ENCODE measurements at regions not wholly inside any gene's neighbourhood (a gene's known extent, or its start where the extent isn't known, plus 50 kb on each side); places are given as distances from the start of the nearest gene placed in this dataset.
A peak's percentile ranks its signal among the peaks of the same experiment; 100 is the strongest.

GRCh38 chr10:88023676-88024075 is 160.3 kb downstream of the PTEN start:
- Histone ChIP-seq H3K4me3 (no peak overlapping the region), H3K27me3 (no peaks in the 10 kb centered on the region), H3K9me3 (no peaks in the 10 kb centered on the region), H3K27ac (no peak overlapping the region), H3K4me1 (peaks cover 0 to 6% (median 0%) of the 10 kb centered on the region in 4 donors), H3K36me3 (no peaks in the 10 kb centered on the region)
- DNase-seq = no peak
- TF ChIP-seq, protein P1, sequence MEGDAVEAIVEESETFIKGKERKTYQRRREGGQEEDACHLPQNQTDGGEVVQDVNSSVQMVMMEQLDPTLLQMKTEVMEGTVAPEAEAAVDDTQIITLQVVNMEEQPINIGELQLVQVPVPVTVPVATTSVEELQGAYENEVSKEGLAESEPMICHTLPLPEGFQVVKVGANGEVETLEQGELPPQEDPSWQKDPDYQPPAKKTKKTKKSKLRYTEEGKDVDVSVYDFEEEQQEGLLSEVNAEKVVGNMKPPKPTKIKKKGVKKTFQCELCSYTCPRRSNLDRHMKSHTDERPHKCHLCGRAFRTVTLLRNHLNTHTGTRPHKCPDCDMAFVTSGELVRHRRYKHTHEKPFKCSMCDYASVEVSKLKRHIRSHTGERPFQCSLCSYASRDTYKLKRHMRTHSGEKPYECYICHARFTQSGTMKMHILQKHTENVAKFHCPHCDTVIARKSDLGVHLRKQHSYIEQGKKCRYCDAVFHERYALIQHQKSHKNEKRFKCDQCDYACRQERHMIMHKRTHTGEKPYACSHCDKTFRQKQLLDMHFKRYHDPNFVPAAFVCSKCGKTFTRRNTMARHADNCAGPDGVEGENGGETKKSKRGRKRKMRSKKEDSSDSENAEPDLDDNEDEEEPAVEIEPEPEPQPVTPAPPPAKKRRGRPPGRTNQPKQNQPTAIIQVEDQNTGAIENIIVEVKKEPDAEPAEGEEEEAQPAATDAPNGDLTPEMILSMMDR (IDR thresholded peaks at IDR 0.05) = no peak
- TF ChIP-seq POLR2A (IDR thresholded peaks at IDR 0.05) = no peak

GRCh38 chr10:88026031-88026430 is 162.6 kb downstream of the PTEN start:
- H3K9me3 ChIP-seq = no peaks in the 10 kb centered on the region
- no peak overlapping the region for H3K4me3 ChIP-seq
- TF ChIP-seq POLR2A (IDR thresholded peaks at IDR 0.05) = no peak
- TF ChIP-seq, protein P1 (IDR thresholded peaks at IDR 0.05) = no peak
- H3K4me1 ChIP-seq = peaks cover 0 to 6% (median 0%) of the 10 kb centered on the region in 4 donors
- H3K27ac ChIP-seq = no peak overlapping the region
- H3K36me3 ChIP-seq = no peaks in the 10 kb centered on the region
- DNase-seq = no peak
- no peaks in the 10 kb centered on the region for H3K27me3 ChIP-seq

DNA sequence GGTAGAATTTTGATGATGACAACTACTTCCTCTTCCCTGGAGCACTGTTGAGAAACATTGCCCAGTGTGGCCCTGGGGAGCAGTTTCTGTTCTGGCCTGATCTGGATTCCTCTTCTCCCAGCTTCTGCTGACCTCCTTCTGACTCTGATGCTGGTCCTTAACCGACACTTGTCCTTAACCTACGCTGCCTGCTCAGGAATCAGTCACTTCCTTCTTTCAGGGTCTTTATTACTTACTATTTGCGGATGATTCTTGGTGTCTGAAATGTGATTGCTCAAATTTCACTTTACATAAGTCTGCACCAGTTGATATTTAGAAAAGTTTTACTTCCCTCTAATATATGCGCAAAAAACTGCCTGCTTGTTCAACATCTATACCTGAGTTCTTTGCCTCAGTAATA is 164.1 kb downstream of the PTEN start:
- Histone ChIP-seq H3K36me3 (no peaks in the 10 kb centered on the region), H3K27me3 (no peaks in the 10 kb centered on the region), H3K4me1 (peaks cover 0 to 6% (median 0%) of the 10 kb centered on the region in 4 donors), H3K27ac (peak overlapping the region in 1 of 4 donors; percentile 18), H3K4me3 (no peak overlapping the region), H3K9me3 (no peaks in the 10 kb centered on the region)
- DNase-seq = peak in 2 of 3 donors; percentile 26 to 55
- TF ChIP-seq, protein P1 (IDR thresholded peaks at IDR 0.05) = no peak
- no peak for TF ChIP-seq POLR2A (IDR thresholded peaks at IDR 0.05)

GRCh38 chr10:88028072-88028471 is 164.6 kb downstream of the PTEN start:
- TF ChIP-seq, protein P1 (IDR thresholded peaks at IDR 0.05) = no peak
- no peak for TF ChIP-seq POLR2A (IDR thresholded peaks at IDR 0.05)
- DNase-seq = no peak
- Histone ChIP-seq H3K4me1 (peaks cover 0 to 6% (median 0%) of the 10 kb centered on the region in 4 donors), H3K4me3 (no peak overlapping the region), H3K27me3 (no peaks in the 10 kb centered on the region), H3K9me3 (no peaks in the 10 kb centered on the region), H3K27ac (peak overlapping the region in 2 of 4 donors; percentile 3 to 20), H3K36me3 (no peaks in the 10 kb centered on the region)

- Histone ChIP-seq H3K36me3 (no peaks in the 10 kb centered on the region), H3K27me3 (no peaks in the 10 kb centered on the region), H3K4me3 (no peak overlapping the region), H3K27ac (peak overlapping the region in 2 of 4 donors; percentile 3 to 27), H3K4me1 (peaks cover 0 to 6% (median 0%) of the 10 kb centered on the region in 4 donors), H3K9me3 (no peaks in the 10 kb centered on the region)
- peak in 1 of 3 donors; percentile 58 for DNase-seq
- TF ChIP-seq POLR2A (IDR thresholded peaks at IDR 0.05) = no peak
- TF ChIP-seq, protein P1 (IDR thresholded peaks at IDR 0.05) = no peak
Observed at GRCh38 chr10:88028654-88029053, 165.2 kb downstream of the PTEN start.

DNA sequence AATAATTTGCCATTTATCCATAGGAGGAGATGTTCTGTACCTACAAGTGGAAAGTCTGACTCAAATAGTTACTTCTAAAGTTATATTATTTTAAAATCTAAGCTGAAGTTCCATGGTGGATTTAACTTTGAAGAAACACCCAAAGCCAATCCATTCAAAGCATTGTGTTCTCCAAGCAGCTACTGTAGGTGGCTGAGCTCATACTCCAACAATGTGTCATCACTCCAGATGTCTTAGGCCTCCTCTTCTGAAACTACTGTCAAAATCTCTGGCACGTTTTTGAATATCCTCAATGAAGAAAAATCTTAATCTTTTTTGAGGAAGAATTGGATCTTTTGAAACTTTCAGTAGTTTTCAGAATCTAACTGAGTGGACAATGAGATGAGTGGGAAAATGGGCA is 169.1 kb downstream of the PTEN start:
- TF ChIP-seq, protein P1 (IDR thresholded peaks at IDR 0.05) = no peak
- TF ChIP-seq POLR2A (IDR thresholded peaks at IDR 0.05) = no peak
- no peak overlapping the region for H3K4me3 ChIP-seq
- H3K36me3 ChIP-seq = no peaks in the 10 kb centered on the region
- H3K27ac ChIP-seq = no peak overlapping the region
- H3K9me3 ChIP-seq = no peaks in the 10 kb centered on the region
- no peaks in the 10 kb centered on the region for H3K27me3 ChIP-seq
- no peak for DNase-seq
- H3K4me1 ChIP-seq = peaks cover 0 to 6% (median 0%) of the 10 kb centered on the region in 4 donors

All from Peyer's patch (tissue), 4 donors.